ENCODE measurements at regions not wholly inside any gene's neighbourhood (a gene's known extent, or its start where the extent isn't known, plus 50 kb on each side); places are given as distances from the start of the nearest gene placed in this dataset.

- Mint-ChIP-seq H3K27ac (no peak overlapping the region), H3K36me3 (ENCODE audit: low read depth) (no peaks in the 10 kb centered on the region), H3K27me3 (ENCODE audit: insufficient read depth) (peaks cover 86% of the 10 kb centered on the region), H3K4me3 (no peak overlapping the region), H3K4me1 (peaks cover 24% of the 10 kb centered on the region), H3K9me3 (peaks cover 4% of the 10 kb centered on the region)
- Histone ChIP-seq H3K9ac (ENCODE audit: extremely low read depth, low read length, poor library complexity, severe bottlenecking) (no peak overlapping the region), H3K4me1 (ENCODE audit: control insufficient read depth, insufficient read depth, low read length) (peaks cover 11% of the 10 kb centered on the region), H3K9me3 (ENCODE audit: control insufficient read depth, low read length) (peaks cover 10% of the 10 kb centered on the region), H3K27me3 (ENCODE audit: control insufficient read depth, insufficient read depth, low read length, poor library complexity, severe bottlenecking) (peaks cover 85% of the 10 kb centered on the region), H3K27ac (ENCODE audit: low read depth, low read length) (no peak overlapping the region), H3K4me3 (ENCODE audit: low read length) (no peak overlapping the region), H3K36me3 (ENCODE audit: control insufficient read depth, insufficient read depth, low read length) (no peaks in the 10 kb centered on the region)
- TF ChIP-seq, protein P1, sequence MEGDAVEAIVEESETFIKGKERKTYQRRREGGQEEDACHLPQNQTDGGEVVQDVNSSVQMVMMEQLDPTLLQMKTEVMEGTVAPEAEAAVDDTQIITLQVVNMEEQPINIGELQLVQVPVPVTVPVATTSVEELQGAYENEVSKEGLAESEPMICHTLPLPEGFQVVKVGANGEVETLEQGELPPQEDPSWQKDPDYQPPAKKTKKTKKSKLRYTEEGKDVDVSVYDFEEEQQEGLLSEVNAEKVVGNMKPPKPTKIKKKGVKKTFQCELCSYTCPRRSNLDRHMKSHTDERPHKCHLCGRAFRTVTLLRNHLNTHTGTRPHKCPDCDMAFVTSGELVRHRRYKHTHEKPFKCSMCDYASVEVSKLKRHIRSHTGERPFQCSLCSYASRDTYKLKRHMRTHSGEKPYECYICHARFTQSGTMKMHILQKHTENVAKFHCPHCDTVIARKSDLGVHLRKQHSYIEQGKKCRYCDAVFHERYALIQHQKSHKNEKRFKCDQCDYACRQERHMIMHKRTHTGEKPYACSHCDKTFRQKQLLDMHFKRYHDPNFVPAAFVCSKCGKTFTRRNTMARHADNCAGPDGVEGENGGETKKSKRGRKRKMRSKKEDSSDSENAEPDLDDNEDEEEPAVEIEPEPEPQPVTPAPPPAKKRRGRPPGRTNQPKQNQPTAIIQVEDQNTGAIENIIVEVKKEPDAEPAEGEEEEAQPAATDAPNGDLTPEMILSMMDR (conservative IDR thresholded peaks at IDR 0.05), result no peak
- WGBS, 2 experiments (ENCODE audit: insufficient coverage in 1 of 2, insufficient read length in 1 of 2), result 77 to 97% methylated on average over 2 of the region's 2 CpGs
- no peak for DNase-seq
Observed at GRCh38 chr16:80041410-80041809, 440.9 kb upstream of the MAF start.

DNA sequence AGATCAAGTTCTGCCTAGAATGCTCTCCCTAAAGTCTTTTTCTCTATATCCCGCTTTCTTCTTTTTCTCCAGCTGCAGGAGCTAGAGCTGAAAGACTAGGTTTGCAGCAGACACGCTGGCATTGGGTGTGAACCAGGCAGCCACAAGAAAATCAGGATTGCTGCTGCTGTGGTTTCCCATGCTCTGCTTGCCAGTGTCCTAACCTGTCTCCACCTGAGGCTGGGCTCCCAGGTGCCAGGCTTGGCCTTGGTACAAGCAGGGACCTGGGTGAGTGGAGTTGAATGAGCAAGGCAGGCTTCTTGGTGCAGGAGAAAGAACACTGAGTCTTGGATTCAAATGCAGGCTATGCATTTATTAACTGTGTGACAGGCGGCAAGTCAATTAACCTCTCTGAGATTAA lies 440.3 kb upstream of the MAF start:
- no peak overlapping the region for H3K4me3 Mint-ChIP-seq
- peaks cover 4% of the 10 kb centered on the region for H3K9me3 Mint-ChIP-seq
- H3K27ac ChIP-seq (ENCODE audit: low read depth, low read length), result no peak overlapping the region
- peaks cover 10% of the 10 kb centered on the region for H3K9me3 ChIP-seq (ENCODE audit: control insufficient read depth, low read length)
- H3K4me1 Mint-ChIP-seq, result peaks cover 24% of the 10 kb centered on the region
- peaks cover 89% of the 10 kb centered on the region for H3K27me3 ChIP-seq (ENCODE audit: control insufficient read depth, insufficient read depth, low read length, poor library complexity, severe bottlenecking)
- no peak for DNase-seq
- no peaks in the 10 kb centered on the region for H3K36me3 Mint-ChIP-seq (ENCODE audit: low read depth)
- H3K27ac Mint-ChIP-seq, result no peak overlapping the region
- peaks cover 8% of the 10 kb centered on the region for H3K4me1 ChIP-seq (ENCODE audit: control insufficient read depth, insufficient read depth, low read length)
- H3K4me3 ChIP-seq (ENCODE audit: low read length), result no peak overlapping the region
- no peak overlapping the region for H3K9ac ChIP-seq (ENCODE audit: extremely low read depth, low read length, poor library complexity, severe bottlenecking)
- no peaks in the 10 kb centered on the region for H3K36me3 ChIP-seq (ENCODE audit: control insufficient read depth, insufficient read depth, low read length)
- 86 to 95% methylated on average over 2 to 3 of the region's 3 CpGs for WGBS, 2 experiments (ENCODE audit: insufficient coverage in 1 of 2, insufficient read length in 1 of 2)
- H3K27me3 Mint-ChIP-seq (ENCODE audit: insufficient read depth), result peaks cover 90% of the 10 kb centered on the region
- TF ChIP-seq, protein P1 (conservative IDR thresholded peaks at IDR 0.05), result no peak

DNA sequence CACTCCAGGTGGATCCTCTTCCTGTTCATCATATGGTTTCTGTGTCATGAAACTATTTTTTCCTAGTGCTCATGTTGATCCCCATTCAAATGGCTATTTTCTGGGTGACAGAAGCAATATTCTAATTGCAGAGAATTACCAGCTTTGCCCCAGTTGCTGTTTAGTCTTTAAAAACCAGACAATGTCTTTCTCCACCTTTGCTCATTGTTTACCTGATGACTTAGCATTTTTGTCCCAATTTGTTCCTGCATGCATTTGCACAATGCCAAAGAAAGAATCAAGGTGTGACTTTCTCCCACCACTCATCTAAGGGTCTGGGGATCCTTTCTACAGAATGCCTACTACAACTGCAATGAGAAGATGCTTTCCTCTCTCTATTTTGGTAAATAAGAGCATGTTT lies 439.9 kb upstream of the MAF start:
- H3K4me1 ChIP-seq (ENCODE audit: control insufficient read depth, insufficient read depth, low read length), result peaks cover 4% of the 10 kb centered on the region
- no peak overlapping the region for H3K4me3 Mint-ChIP-seq
- peaks cover 20% of the 10 kb centered on the region for H3K4me1 Mint-ChIP-seq
- no peaks in the 10 kb centered on the region for H3K36me3 ChIP-seq (ENCODE audit: control insufficient read depth, insufficient read depth, low read length)
- H3K4me3 ChIP-seq (ENCODE audit: low read length), result no peak overlapping the region
- peaks cover 10% of the 10 kb centered on the region for H3K9me3 ChIP-seq (ENCODE audit: control insufficient read depth, low read length)
- H3K27ac ChIP-seq (ENCODE audit: low read depth, low read length), result no peak overlapping the region
- peaks cover 86% of the 10 kb centered on the region for H3K27me3 Mint-ChIP-seq (ENCODE audit: insufficient read depth)
- no peak overlapping the region for H3K9ac ChIP-seq (ENCODE audit: extremely low read depth, low read length, poor library complexity, severe bottlenecking)
- peaks cover 88% of the 10 kb centered on the region for H3K27me3 ChIP-seq (ENCODE audit: control insufficient read depth, insufficient read depth, low read length, poor library complexity, severe bottlenecking)
- no peak overlapping the region for H3K27ac Mint-ChIP-seq
- TF ChIP-seq, protein P1 (conservative IDR thresholded peaks at IDR 0.05), result no peak
- no peaks in the 10 kb centered on the region for H3K36me3 Mint-ChIP-seq (ENCODE audit: low read depth)
- no peak for DNase-seq
- peaks cover 4% of the 10 kb centered on the region for H3K9me3 Mint-ChIP-seq
